Panc1 (cell line): ENCODE measurements at regions not wholly inside any gene's neighbourhood (a gene's known extent, or its start where the extent isn't known, plus 50 kb on each side); places are given as distances from the start of the nearest gene placed in this dataset.
"Not testable (repeated sequence)": the region's sequence is repeated elsewhere in the genome, so short reads cannot be mapped to it uniquely, and the experiment has no call there.

Experiments
- ATAC-seq: fragments of 200-7000 bp; cut with Tn5 transposase; 2 replicates; pipeline ENCODE4 v1.9.1; 2020; ENCODE audit warnings: mild to moderate bottlenecking, moderate library complexity
- BruUV-seq: library from RNA; stranded (reverse); fragments of 400-500 nt; replicated peaks from 2 replicates; lab custom pipeline; 2021; lab: Mats Ljungman, UMichigan
- CTCF ChIA-PET: fragments of 300-600 bp; sonication (Branson Sonifier 250); formaldehyde crosslinking; loops from one replicate; lab custom pipeline; 2022; ENCODE audit warnings: antibody characterized with exemption; lab: Charles Lee
- POLR2A ChIA-PET: fragments of 300-600 bp; sonication (Branson Sonifier 250); formaldehyde crosslinking; loops from one replicate; lab custom pipeline; 2022; ENCODE audit warnings: antibody characterized with exemption; lab: Charles Lee
- DNase-seq: peaks from one replicate; pipeline ENCODE4 v3.0.0-alpha.2; 2010; ENCODE audit warnings: low read depth, low spot score
- H3K27ac ChIP-seq: 2 replicates; pipeline ENCODE4 v1.5.1; 2011; ENCODE audit warnings: mild to moderate bottlenecking, low read length, inconsistent platforms
- H3K27me3 ChIP-seq: fragments of 200-500 bp; sonication (Bioruptor generic); 2 replicates; pipeline ENCODE4 v1.6.0; 2014; ENCODE audit warnings: low read length, inconsistent platforms; ENCODE audit not compliant: control insufficient read depth, insufficient read depth
- H3K36me3 ChIP-seq: fragments of 200-500 bp; sonication (Bioruptor generic); 2 replicates; pipeline ENCODE4 v1.5.1; 2014; ENCODE audit warnings: inconsistent platforms, mild to moderate bottlenecking, low read length, moderate library complexity; ENCODE audit not compliant: control insufficient read depth, insufficient read depth
- H3K4me1 ChIP-seq: 2 replicates; pipeline ENCODE4 v1.5.1; 2011; ENCODE audit warnings: inconsistent platforms, mild to moderate bottlenecking, low read length, moderate library complexity; ENCODE audit not compliant: control insufficient read depth, insufficient read depth
- H3K4me3 ChIP-seq, 2 experiments: 2 replicates each; pipeline ENCODE4 v1.5.1; 2011 to 2012; ENCODE audit warnings: low read depth in 2 of 2, low read length in 2 of 2, mild to moderate bottlenecking in 2 of 2, inconsistent platforms in 1 of 2, moderate library complexity in 1 of 2
- H3K9me3 ChIP-seq: fragments of 200-500 bp; sonication (Bioruptor generic); 2 replicates; pipeline ENCODE4 v1.5.1; 2014; ENCODE audit warnings: low read depth, mild to moderate bottlenecking, inconsistent platforms, low read length, moderate library complexity; ENCODE audit not compliant: control insufficient read depth, insufficient read depth
- CTCF ChIP-seq: fragments of 450-650 bp; IDR thresholded peaks from 2 replicates; pipeline ENCODE4 v1.5.1; 2017; ENCODE audit warnings: mild to moderate bottlenecking
- POLR2AphosphoS5 ChIP-seq: IDR thresholded peaks from 2 replicates; pipeline ENCODE4 v1.6.1; 2012; ENCODE audit warnings: mild to moderate bottlenecking, low read depth, low read length, moderate library complexity
- SIN3A ChIP-seq: IDR thresholded peaks from 2 replicates; pipeline ENCODE4 v1.6.1; 2012; ENCODE audit warnings: low read depth, mild to moderate bottlenecking, low read length, moderate library complexity, borderline replicate concordance; ENCODE audit not compliant: insufficient read depth
- TCF7L2 ChIP-seq: IDR thresholded peaks from 2 replicates; pipeline ENCODE4 v1.6.1; 2011; ENCODE audit warnings: mild to moderate bottlenecking, low read depth, low read length, inconsistent platforms
- in situ Hi-C: cut with HindIII; loops from 2 replicates; pipeline ENCODE4 v1.10.0; 2016; ENCODE audit warnings: low sequenced_read_pairs, low pct_unique_long_range_greater_than_20kb
- intact Hi-C: fragments of 100-400 bp; cut with micrococcal nuclease; formaldehyde crosslinking; loops from one replicate; pipeline ENCODE4 v1.10.0; 2022; ENCODE audit not compliant: unreplicated experiment
- TF ChIP-seq, protein P1 (sequence below), 2 experiments: IDR thresholded peaks; 2 replicates each; pipeline ENCODE4 v1.6.1; 2011 to 2012; ENCODE audit warnings: low read depth in 2 of 2, control low read depth in 1 of 2, low read length in 1 of 2, mild to moderate bottlenecking in 1 of 2, moderate library complexity in 1 of 2; ENCODE audit not compliant: insufficient read depth in 1 of 2

DNA sequence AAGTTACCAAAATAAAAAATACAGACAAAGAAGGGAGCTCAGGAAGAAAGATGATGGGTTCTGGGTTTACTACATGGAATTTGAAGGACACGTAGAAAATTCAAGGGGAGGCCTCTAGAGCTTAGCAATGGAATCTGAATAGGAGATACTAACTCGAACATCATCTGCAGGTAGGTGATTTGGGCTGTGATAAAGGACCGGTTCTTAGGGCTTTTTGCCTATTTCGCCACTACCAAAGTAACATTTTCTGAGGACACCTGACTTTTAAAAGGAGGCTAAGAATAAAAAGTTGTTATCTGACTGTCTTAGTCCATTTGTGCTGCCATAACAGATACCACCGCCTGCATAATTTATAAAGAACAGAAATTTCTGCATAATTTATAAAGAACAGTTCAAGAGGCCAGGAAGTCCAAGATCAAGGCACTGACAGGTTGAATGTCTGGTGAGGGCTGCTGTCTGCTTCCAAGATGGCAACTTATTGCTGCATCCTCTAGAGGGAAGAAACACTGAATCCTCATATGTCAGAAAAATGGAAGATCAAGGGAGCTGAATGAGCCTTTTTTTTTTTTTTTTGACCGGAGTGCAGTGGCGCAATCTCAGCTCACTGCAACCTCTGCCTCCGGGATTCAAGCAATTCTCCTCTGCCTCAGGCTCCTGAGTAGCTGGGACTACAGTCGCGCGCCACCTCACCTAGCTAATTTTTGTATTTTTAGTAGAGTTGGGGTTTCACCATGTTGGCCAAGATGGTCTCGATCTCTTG lies 67.9 kb upstream of the UBE2E2 start:
- no peak overlapping the region for H3K4me3 ChIP-seq
- H3K27ac ChIP-seq, result no peak overlapping the region
- intact Hi-C loops (no loop called here), in situ Hi-C loops (no loop called here)
- H3K36me3 ChIP-seq, result no peaks in the 10 kb centered on the region
- H3K27me3 ChIP-seq, result no peaks in the 10 kb centered on the region
- no peak for DNase-seq
- ChIA-PET CTCF (no interaction called here), POLR2A (interaction anchor here (0.6 kb wide), 1 partner anchor 133 kb away, joined by 3 read pairs; no protein-coding TSS in a partner anchor)
- TF ChIP-seq TCF7L2 (no peak), SIN3A (no peak), CTCF (no peak), POLR2AphosphoS5 (no peak)
- TF ChIP-seq, protein P1, sequence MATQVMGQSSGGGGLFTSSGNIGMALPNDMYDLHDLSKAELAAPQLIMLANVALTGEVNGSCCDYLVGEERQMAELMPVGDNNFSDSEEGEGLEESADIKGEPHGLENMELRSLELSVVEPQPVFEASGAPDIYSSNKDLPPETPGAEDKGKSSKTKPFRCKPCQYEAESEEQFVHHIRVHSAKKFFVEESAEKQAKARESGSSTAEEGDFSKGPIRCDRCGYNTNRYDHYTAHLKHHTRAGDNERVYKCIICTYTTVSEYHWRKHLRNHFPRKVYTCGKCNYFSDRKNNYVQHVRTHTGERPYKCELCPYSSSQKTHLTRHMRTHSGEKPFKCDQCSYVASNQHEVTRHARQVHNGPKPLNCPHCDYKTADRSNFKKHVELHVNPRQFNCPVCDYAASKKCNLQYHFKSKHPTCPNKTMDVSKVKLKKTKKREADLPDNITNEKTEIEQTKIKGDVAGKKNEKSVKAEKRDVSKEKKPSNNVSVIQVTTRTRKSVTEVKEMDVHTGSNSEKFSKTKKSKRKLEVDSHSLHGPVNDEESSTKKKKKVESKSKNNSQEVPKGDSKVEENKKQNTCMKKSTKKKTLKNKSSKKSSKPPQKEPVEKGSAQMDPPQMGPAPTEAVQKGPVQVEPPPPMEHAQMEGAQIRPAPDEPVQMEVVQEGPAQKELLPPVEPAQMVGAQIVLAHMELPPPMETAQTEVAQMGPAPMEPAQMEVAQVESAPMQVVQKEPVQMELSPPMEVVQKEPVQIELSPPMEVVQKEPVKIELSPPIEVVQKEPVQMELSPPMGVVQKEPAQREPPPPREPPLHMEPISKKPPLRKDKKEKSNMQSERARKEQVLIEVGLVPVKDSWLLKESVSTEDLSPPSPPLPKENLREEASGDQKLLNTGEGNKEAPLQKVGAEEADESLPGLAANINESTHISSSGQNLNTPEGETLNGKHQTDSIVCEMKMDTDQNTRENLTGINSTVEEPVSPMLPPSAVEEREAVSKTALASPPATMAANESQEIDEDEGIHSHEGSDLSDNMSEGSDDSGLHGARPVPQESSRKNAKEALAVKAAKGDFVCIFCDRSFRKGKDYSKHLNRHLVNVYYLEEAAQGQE (IDR thresholded peaks at IDR 0.05; ENCODE audit: insufficient read depth in 1 of 2, low read depth in 2 of 2, low read length in 1 of 2), result no peak
- no TSS peak for BruUV-seq
- no peak for ATAC-seq
- H3K9me3 ChIP-seq, result no peaks in the 10 kb centered on the region
- no peaks in the 10 kb centered on the region for H3K4me1 ChIP-seq

- intact Hi-C loops, result no loop called here
- Histone ChIP-seq H3K27ac (no peak overlapping the region), H3K4me3 (no peak overlapping the region), H3K27me3 (no peaks in the 10 kb centered on the region), H3K9me3 (no peaks in the 10 kb centered on the region), H3K36me3 (no peaks in the 10 kb centered on the region), H3K4me1 (no peaks in the 10 kb centered on the region)
- DNase-seq (no peak), ATAC-seq (no peak)
- BruUV-seq, result no TSS peak
- CTCF ChIA-PET, result no interaction called here
- POLR2A ChIA-PET, result no interaction called here
- in situ Hi-C loops, result no loop called here
- TF ChIP-seq POLR2AphosphoS5, result no peak
- no peak for TF ChIP-seq SIN3A
- TF ChIP-seq, protein P1 (IDR thresholded peaks at IDR 0.05; ENCODE audit: insufficient read depth in 1 of 2, low read depth in 2 of 2, low read length in 1 of 2), result no peak
- no peak for TF ChIP-seq CTCF
- no peak for TF ChIP-seq TCF7L2
These were observed 67.1 kb upstream of the UBE2E2 start for GRCh38 chr3:23136054-23136453.

DNA sequence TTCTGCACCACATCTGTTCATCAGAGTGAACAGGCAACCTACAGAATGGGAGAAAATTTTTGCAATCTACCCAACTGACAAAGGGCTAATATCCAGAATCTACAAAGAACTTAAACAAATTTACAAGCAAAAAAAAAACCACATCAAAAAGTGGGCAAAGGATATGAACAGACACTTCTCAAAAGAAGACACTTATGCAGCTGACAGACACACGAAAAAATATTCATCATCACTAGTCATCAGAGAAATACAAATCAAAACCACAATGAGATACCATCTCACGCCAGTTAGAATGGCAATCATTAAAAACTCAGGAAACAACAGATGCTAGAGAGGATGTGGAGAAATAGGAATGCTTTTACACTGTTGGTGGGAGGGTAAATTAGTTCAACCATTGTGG lies 59.1 kb upstream of the UBE2E2 start:
- CTCF ChIA-PET, H3K4me1 ChIP-seq, DNase-seq, ATAC-seq, H3K4me3 ChIP-seq, H3K27me3 ChIP-seq, BruUV-seq, H3K36me3 ChIP-seq, in situ Hi-C loops, H3K9me3 ChIP-seq, POLR2A ChIA-PET, H3K27ac ChIP-seq, intact Hi-C loops: not testable (repeated sequence)
